H1 (cell line): ENCODE measurements at regions not wholly inside any gene's neighbourhood (a gene's known extent, or its start where the extent isn't known, plus 50 kb on each side); places are given as distances from the start of the nearest gene placed in this dataset.

Source experiments
- CTCF ChIA-PET: fragments of 300-600 bp; sonication (Branson Sonifier 250); formaldehyde crosslinking; loops from one replicate; lab custom pipeline; 2021; ENCODE audit not compliant: partially characterized antibody; lab: Charles Lee
- POLR2A ChIA-PET: fragments of 300-600 bp; sonication (Branson Sonifier 250); formaldehyde crosslinking; loops from one replicate; lab custom pipeline; 2021; ENCODE audit warnings: inconsistent platforms; ENCODE audit not compliant: partially characterized antibody; lab: Charles Lee
- DNase-seq, 2 experiments: peaks; one replicate each; pipeline versions ENCODE4 v3.0.0 to v3.0.0-alpha.2; 2010 to 2022; ENCODE audit warnings: low spot score in 2 of 2, low read depth in 1 of 2, mixed read lengths in 1 of 2
- FAIRE-seq: peaks from 2 replicates; lab custom pipeline; 2011; peaks lifted over from hg19 to GRCh38; lab: Jason Lieb, UNC
- H2AFZ ChIP-seq: 2 replicates; pipeline ENCODE4 v1.8.1; 2012; ENCODE audit warnings: low read length, inconsistent platforms
- H2AK5ac ChIP-seq: 2 replicates; pipeline ENCODE4 v1.6.1; 2013; ENCODE audit warnings: low read depth, low read length
- H2BK120ac ChIP-seq: replicated peaks from 2 replicates; pipeline ENCODE3; 2013; ENCODE audit warnings: low read depth, low read length, inconsistent platforms
- H2BK12ac ChIP-seq: 2 replicates; pipeline ENCODE4 v1.6.1; 2013; ENCODE audit warnings: low read depth, low read length
- H2BK15ac ChIP-seq: 2 replicates; pipeline ENCODE4 v1.6.1; 2013; ENCODE audit warnings: low read length
- H2BK20ac ChIP-seq: 2 replicates; pipeline ENCODE4 v1.6.1; 2013; ENCODE audit warnings: low read length
- H2BK5ac ChIP-seq: 2 replicates; pipeline ENCODE4 v1.6.1; 2013; ENCODE audit warnings: low read depth, low read length
- H3K14ac ChIP-seq: 2 replicates; pipeline ENCODE4 v1.6.1; 2013; ENCODE audit warnings: inconsistent platforms; ENCODE audit not compliant: insufficient read length
- H3K18ac ChIP-seq: 2 replicates; pipeline ENCODE4 v1.6.1; 2013; ENCODE audit warnings: low read length; ENCODE audit errors: extremely low read depth
- H3K23ac ChIP-seq: 2 replicates; pipeline ENCODE4 v1.6.1; 2013; ENCODE audit warnings: inconsistent platforms; ENCODE audit not compliant: insufficient read length
- H3K23me2 ChIP-seq: 2 replicates; pipeline ENCODE4 v1.6.1; 2013; ENCODE audit warnings: low read depth, low read length
- H3K27ac ChIP-seq: 2 replicates; pipeline ENCODE4 v1.6.1; 2011; ENCODE audit warnings: low read depth, low read length, inconsistent platforms
- H3K27me3 ChIP-seq, 4 experiments: replicated peaks in 1 of 4; 1 replicate in 1 of 4; 2 replicates in 3 of 4; pipeline versions ENCODE4 v1.6.1 to v1.8.1; 2011 to 2013; ENCODE audit warnings: low read length in 3 of 4, mild to moderate bottlenecking in 3 of 4, inconsistent platforms in 2 of 4, mixed read lengths in 2 of 4, moderate library complexity in 1 of 4; ENCODE audit not compliant: control insufficient read depth in 3 of 4, insufficient read depth in 3 of 4; ENCODE audit errors: extremely low read depth in 1 of 4
- H3K36me3 ChIP-seq, 4 experiments: 2 replicates each; pipeline versions ENCODE4 v1.6.1 to v1.8.1; 2011 to 2013; ENCODE audit warnings: mild to moderate bottlenecking in 4 of 4, low read length in 3 of 4, moderate library complexity in 2 of 4, control low read depth in 1 of 4, inconsistent platforms in 1 of 4; ENCODE audit not compliant: insufficient read depth in 4 of 4, control insufficient read depth in 2 of 4
- H3K4ac ChIP-seq: replicated peaks from 2 replicates; pipeline ENCODE3; 2013; ENCODE audit warnings: low read length, low read depth, mixed read lengths, inconsistent platforms; ENCODE audit not compliant: insufficient read length
- H3K4me1 ChIP-seq, 4 experiments: replicated peaks in 1 of 4; 1 replicate in 1 of 4; 2 replicates in 3 of 4; pipeline versions ENCODE4 v1.6.1 to v1.8.1; 2011 to 2013; ENCODE audit warnings: low read length in 3 of 4, inconsistent platforms in 2 of 4, mixed read lengths in 1 of 4; ENCODE audit not compliant: insufficient read depth in 4 of 4, control insufficient read depth in 3 of 4
- H3K4me2 ChIP-seq, 2 experiments: 2 replicates each; pipeline versions ENCODE4 v1.6.1 to v1.8.1; 2011 to 2013; ENCODE audit warnings: low read depth in 2 of 2, low read length in 2 of 2, control low read depth in 1 of 2, inconsistent platforms in 1 of 2, mild to moderate bottlenecking in 1 of 2; ENCODE audit not compliant: insufficient read depth in 1 of 2
- H3K4me3 ChIP-seq, 4 experiments: fragments of 200-600, 300-600 bp in 1 of 4; sonication (generic), shearing (Covaris generic), sonication (Bioruptor Twin) in 1 of 4; 2 replicates each; pipeline versions ENCODE4 v1.5.1 to v1.8.1; 2011 to 2016; ENCODE audit warnings: low read length in 4 of 4, low read depth in 3 of 4, control low read depth in 2 of 4, inconsistent platforms in 2 of 4, mild to moderate bottlenecking in 2 of 4, mixed read lengths in 1 of 4, moderate library complexity in 1 of 4; ENCODE audit not compliant: insufficient read depth in 2 of 4; ENCODE audit errors: extremely low read depth in 1 of 4
- H3K56ac ChIP-seq: replicated peaks from 2 replicates; pipeline ENCODE3; 2013; ENCODE audit warnings: low read depth, mild to moderate bottlenecking, mixed read lengths, low read length, inconsistent platforms; ENCODE audit not compliant: insufficient read length
- H3K79me1 ChIP-seq: 2 replicates; pipeline ENCODE4 v1.6.1; 2013; ENCODE audit warnings: low read depth, low read length, control low read depth
- H3K79me2 ChIP-seq, 2 experiments: 2 replicates each; pipeline versions ENCODE4 v1.6.1 to v1.8.1; 2012 to 2013; ENCODE audit warnings: low read length in 2 of 2, mild to moderate bottlenecking in 2 of 2, inconsistent platforms in 1 of 2; ENCODE audit not compliant: insufficient read depth in 2 of 2, control insufficient read depth in 1 of 2
- H3K9ac ChIP-seq, 4 experiments: replicated peaks in 1 of 4; 1 replicate in 1 of 4; 2 replicates in 3 of 4; pipeline versions ENCODE4 v1.6.1 to v1.8.1; 2011 to 2013; ENCODE audit warnings: low read depth in 3 of 4, low read length in 3 of 4, control low read depth in 2 of 4, mild to moderate bottlenecking in 2 of 4, moderate library complexity in 2 of 4, inconsistent platforms in 1 of 4; ENCODE audit errors: extremely low read depth in 1 of 4
- H3K9me3 ChIP-seq, 2 experiments: 2 replicates each; pipeline versions ENCODE4 v1.6.1 to v1.8.1; 2012 to 2013; ENCODE audit warnings: mild to moderate bottlenecking in 2 of 2, moderate library complexity in 2 of 2, control low read depth in 1 of 2, inconsistent platforms in 1 of 2, low read depth in 1 of 2, low read length in 1 of 2, mixed read lengths in 1 of 2; ENCODE audit not compliant: insufficient read depth in 2 of 2
- H4K20me1 ChIP-seq, 2 experiments: replicated peaks in 1 of 2; 2 replicates each; pipeline versions ENCODE3 to v1.8.1; 2011 to 2013; ENCODE audit warnings: inconsistent platforms in 2 of 2, low read length in 2 of 2, mild to moderate bottlenecking in 1 of 2; ENCODE audit not compliant: insufficient read depth in 2 of 2, control insufficient read depth in 1 of 2
- H4K5ac ChIP-seq: 2 replicates; pipeline ENCODE4 v1.6.1; 2013; ENCODE audit warnings: low read length, low read depth, mixed read lengths, inconsistent platforms; ENCODE audit not compliant: insufficient read length
- H4K8ac ChIP-seq: 2 replicates; pipeline ENCODE4 v1.8.0; 2013; ENCODE audit warnings: mild to moderate bottlenecking, moderate library complexity, low read length, inconsistent platforms; ENCODE audit not compliant: insufficient read depth; ENCODE audit errors: extremely low read depth
- H4K91ac ChIP-seq: replicated peaks from 2 replicates; pipeline ENCODE3; 2013; ENCODE audit warnings: low read length, mixed read lengths, inconsistent platforms; ENCODE audit not compliant: insufficient read length
- EGR1 ChIP-seq: IDR thresholded peaks from 2 replicates; pipeline ENCODE4 v1.6.1; 2011; ENCODE audit warnings: low read depth, low read length, borderline replicate concordance
- POLR2AphosphoS5 ChIP-seq: IDR thresholded peaks from 2 replicates; pipeline ENCODE4 v1.6.1; 2011; ENCODE audit warnings: low read depth, low read length
- SP1 ChIP-seq: IDR thresholded peaks from 2 replicates; pipeline ENCODE4 v1.6.1; 2011; ENCODE audit warnings: low read depth, low read length
- WGBS, 2 experiments: shearing (Covaris generic) in 1 of 2; methylation state at CpG; one replicate each; pipeline versions ENCODE4 v1.1.6 to v1.1.7; 2013 to 2015; ENCODE audit warnings: low lambda C conversion rate in 2 of 2, mixed read lengths in 2 of 2, inconsistent platforms in 1 of 2, low coverage in 1 of 2, missing lambda C conversion rate in 1 of 2; ENCODE audit not compliant: insufficient replicate concordance in 2 of 2, insufficient coverage in 1 of 2, insufficient read length in 1 of 2; ENCODE audit errors: extremely low coverage in 1 of 2, missing lambda C conversion rate in 1 of 2; 5-methylcytosine and 5-hydroxymethylcytosine counted together
- TF ChIP-seq, protein P1 (sequence below), 3 experiments: IDR thresholded peaks; 1 replicate in 2 of 3; 2 replicates in 1 of 3; pipeline versions ENCODE4 v1.5.1 to v1.6.1; 2011; ENCODE audit warnings: low read length in 3 of 3, mild to moderate bottlenecking in 3 of 3, inconsistent platforms in 2 of 3, low read depth in 1 of 3, moderate library complexity in 1 of 3; ENCODE audit not compliant: insufficient read depth in 1 of 3; ENCODE audit errors: control extremely low read depth in 1 of 3

DNA sequence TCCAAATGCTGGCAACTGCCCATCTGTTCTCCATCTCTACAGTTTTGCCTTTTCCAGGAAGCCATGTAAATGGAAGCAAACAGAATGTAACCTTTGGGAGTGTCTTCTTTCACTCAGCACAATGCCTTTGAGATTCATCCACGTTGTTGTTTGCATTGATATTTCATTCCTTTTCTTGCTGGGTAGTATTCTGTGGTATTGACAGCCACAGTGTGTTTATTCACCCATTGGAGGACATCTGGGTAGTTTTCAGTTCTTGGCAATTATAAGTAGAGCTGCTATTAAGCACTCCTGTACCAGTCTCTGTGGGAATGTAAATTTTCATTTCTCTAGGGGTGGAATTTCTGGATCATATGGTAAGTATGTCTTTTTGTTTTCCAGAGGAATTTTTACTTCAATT is 194.3 kb upstream of the RPS6KA3 start:
- no peak overlapping the region for H3K56ac ChIP-seq
- no peak overlapping the region for H3K4me2 ChIP-seq
- H3K36me3 ChIP-seq: no peaks in the 10 kb centered on the region

More for the DNA sequence above, 194.3 kb upstream of the RPS6KA3 start:
- no CpG with 5 or more reads among the region's 1 CpG for WGBS, 2 experiments
- Histone ChIP-seq H2BK20ac (no peak overlapping the region), H3K9ac (no peak overlapping the region), H2AFZ (no peak overlapping the region), H2BK5ac (no peak overlapping the region), H3K4me3 (no peak overlapping the region), H4K5ac (no peak overlapping the region), H2BK12ac (no peak overlapping the region), H3K23me2 (no peaks in the 10 kb centered on the region), H3K14ac (no peak overlapping the region), H2BK15ac (no peak overlapping the region), H3K27me3 (no peaks in the 10 kb centered on the region), H3K4me1 (no peaks in the 10 kb centered on the region), H4K8ac (no peak overlapping the region), H2AK5ac (no peak overlapping the region), H3K79me2 (no peaks in the 10 kb centered on the region), H3K18ac (no peak overlapping the region), H3K4ac (no peak overlapping the region), H4K91ac (no peak overlapping the region), H3K23ac (no peak overlapping the region), H2BK120ac (no peak overlapping the region), H3K27ac (no peak overlapping the region), H4K20me1 (no peaks in the 10 kb centered on the region), H3K9me3 (no peaks in the 10 kb centered on the region), H3K79me1 (no peaks in the 10 kb centered on the region)
- TF ChIP-seq, protein P1, sequence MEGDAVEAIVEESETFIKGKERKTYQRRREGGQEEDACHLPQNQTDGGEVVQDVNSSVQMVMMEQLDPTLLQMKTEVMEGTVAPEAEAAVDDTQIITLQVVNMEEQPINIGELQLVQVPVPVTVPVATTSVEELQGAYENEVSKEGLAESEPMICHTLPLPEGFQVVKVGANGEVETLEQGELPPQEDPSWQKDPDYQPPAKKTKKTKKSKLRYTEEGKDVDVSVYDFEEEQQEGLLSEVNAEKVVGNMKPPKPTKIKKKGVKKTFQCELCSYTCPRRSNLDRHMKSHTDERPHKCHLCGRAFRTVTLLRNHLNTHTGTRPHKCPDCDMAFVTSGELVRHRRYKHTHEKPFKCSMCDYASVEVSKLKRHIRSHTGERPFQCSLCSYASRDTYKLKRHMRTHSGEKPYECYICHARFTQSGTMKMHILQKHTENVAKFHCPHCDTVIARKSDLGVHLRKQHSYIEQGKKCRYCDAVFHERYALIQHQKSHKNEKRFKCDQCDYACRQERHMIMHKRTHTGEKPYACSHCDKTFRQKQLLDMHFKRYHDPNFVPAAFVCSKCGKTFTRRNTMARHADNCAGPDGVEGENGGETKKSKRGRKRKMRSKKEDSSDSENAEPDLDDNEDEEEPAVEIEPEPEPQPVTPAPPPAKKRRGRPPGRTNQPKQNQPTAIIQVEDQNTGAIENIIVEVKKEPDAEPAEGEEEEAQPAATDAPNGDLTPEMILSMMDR (IDR thresholded peaks at IDR 0.05; ENCODE audit: control extremely low read depth in 1 of 3, insufficient read depth in 1 of 3, low read depth in 1 of 3, low read length in 3 of 3): no peak
- no peak for TF ChIP-seq POLR2AphosphoS5
- TF ChIP-seq SP1: no peak
- no peak for TF ChIP-seq EGR1
- CTCF ChIA-PET: no interaction called here
- FAIRE-seq (no peak), DNase-seq (no peak)
- POLR2A ChIA-PET: no interaction called here
